K562 (cell line): ENCODE measurements at regions not wholly inside any gene's neighbourhood (a gene's known extent, or its start where the extent isn't known, plus 50 kb on each side); places are given as distances from the start of the nearest gene placed in this dataset.

Experiments used
- ATAC-seq: fragments of 200-7000 bp; cut with Tn5 transposase; 3 replicates; pipeline ENCODE4 v1.9.1; 2020; ENCODE audit warnings: moderate library complexity
- BruUV-seq: library from RNA; stranded (reverse); fragments of 400-500 nt; replicated peaks from 2 replicates; lab custom pipeline; 2021; lab: Mats Ljungman, UMichigan
- CTCF ChIA-PET: fragments of 300-600 bp; formaldehyde crosslinking; extraction: SDS; loops from one replicate; lab custom pipeline; 2021; ENCODE audit warnings: low intra/inter-chr PET ratio; lab: Yijun Ruan, JAX
- POLR2A ChIA-PET: fragments of 300-600, 350-650 bp; sonication (Branson Sonifier 250); formaldehyde crosslinking; extraction: SDS; loops from one replicate; lab custom pipeline; 2021; ENCODE audit warnings: antibody characterized with exemption, inconsistent platforms; lab: Yijun Ruan, JAX
- DNase-seq, 4 experiments: peaks; one replicate each; pipeline versions ENCODE4 v3.0.0 to v3.0.0-alpha.2; 2011 to 2018; ENCODE audit warnings: low spot score in 3 of 4, mixed read lengths in 3 of 4; ENCODE audit errors: extremely low read depth in 1 of 4
- FAIRE-seq: peaks from 2 replicates; lab custom pipeline; 2011; peaks lifted over from hg19 to GRCh38; lab: Jason Lieb, UNC
- H2AFZ ChIP-seq: 2 replicates; pipeline ENCODE4 v1.6.0; 2011; ENCODE audit warnings: low read depth, low read length, control low read depth, inconsistent platforms
- H3K27ac ChIP-seq: fragments of 200-600 bp; 3 replicates; pipeline ENCODE4 v1.8.0; 2011; ENCODE audit warnings: low read depth, mild to moderate bottlenecking, control low read depth, inconsistent platforms, low read length, moderate library complexity, mixed read lengths; ENCODE audit errors: extremely low read depth
- H3K27me3 ChIP-seq, 2 experiments: fragments of 300-600 bp in 1 of 2; 2 replicates in 1 of 2; 3 replicates in 1 of 2; pipeline versions ENCODE4 v1.6.0 to v1.8.0; 2011; ENCODE audit warnings: inconsistent platforms in 2 of 2, low read length in 2 of 2, mild to moderate bottlenecking in 1 of 2, mixed read lengths in 1 of 2, moderate library complexity in 1 of 2; ENCODE audit not compliant: control insufficient read depth in 2 of 2, insufficient read depth in 2 of 2
- H3K36me3 ChIP-seq: fragments of 300-600 bp; 3 replicates; pipeline ENCODE4 v1.8.0; 2011; ENCODE audit warnings: mild to moderate bottlenecking, low read length, inconsistent platforms; ENCODE audit not compliant: control insufficient read depth, insufficient read depth
- H3K4me1 ChIP-seq, 2 experiments: fragments of 200-600 bp in 1 of 2; replicated peaks in 1 of 2; 2 replicates in 1 of 2; 3 replicates in 1 of 2; pipeline versions ENCODE4 v1.5.1 to v1.8.0; 2011; ENCODE audit warnings: inconsistent platforms in 2 of 2, low read length in 2 of 2, mild to moderate bottlenecking in 1 of 2, mixed read lengths in 1 of 2, moderate library complexity in 1 of 2; ENCODE audit not compliant: control insufficient read depth in 2 of 2, insufficient read depth in 2 of 2
- H3K4me2 ChIP-seq: 2 replicates; pipeline ENCODE4 v1.6.1; 2011; ENCODE audit warnings: low read length, control low read depth, inconsistent platforms, mixed read lengths; ENCODE audit not compliant: insufficient read depth
- H3K4me3 ChIP-seq: fragments of 200-600 bp; sonication (generic), shearing (Covaris generic); 2 replicates; pipeline ENCODE4 v1.5.1; 2016; ENCODE audit warnings: control low read depth, inconsistent platforms
- H3K79me2 ChIP-seq: fragments of 200-600 bp; 3 replicates; pipeline ENCODE4 v1.8.0; 2011; ENCODE audit warnings: low read length, inconsistent platforms; ENCODE audit not compliant: control insufficient read depth, insufficient read depth
- H3K9ac ChIP-seq, 2 experiments: 2 replicates each; pipeline versions ENCODE4 v1.6.0 to v1.6.1; 2011; ENCODE audit warnings: low read depth in 2 of 2, low read length in 2 of 2, control low read depth in 1 of 2, inconsistent platforms in 1 of 2, mild to moderate bottlenecking in 1 of 2, mixed read lengths in 1 of 2; ENCODE audit not compliant: insufficient read depth in 1 of 2
- H3K9me1 ChIP-seq: one replicate; pipeline ENCODE4 v1.6.0; 2011; ENCODE audit warnings: inconsistent platforms, mild to moderate bottlenecking, low read length, moderate library complexity; ENCODE audit not compliant: control insufficient read depth, insufficient read depth
- H3K9me3 ChIP-seq: replicated peaks from 2 replicates; pipeline ENCODE4 v1.5.1; 2011; ENCODE audit warnings: low read depth, low read length, inconsistent platforms; ENCODE audit not compliant: control insufficient read depth, insufficient read depth
- H4K20me1 ChIP-seq: replicated peaks from 2 replicates; pipeline ENCODE4 v1.6.1; 2011; ENCODE audit warnings: low read length, inconsistent platforms, mixed read lengths; ENCODE audit not compliant: control insufficient read depth, insufficient read depth
- CEBPG ChIP-seq, 3 experiments: fragments of 200-800 bp in 1 of 3; sonication (Bioruptor generic) in 1 of 3; sonication (generic) in 1 of 3; formaldehyde crosslinking in 1 of 3; IDR thresholded peaks in 2 of 3; conservative IDR thresholded peaks in 1 of 3; 2 replicates each; pipeline versions ENCODE4 v1.6.1 to v1.8.0; 2016 to 2022; ENCODE audit warnings: missing compliant biosample characterization in 2 of 3, missing genetic modification characterization in 2 of 3, mild to moderate bottlenecking in 1 of 3, missing genetic modification reagents in 1 of 3
- FOSL1 ChIP-seq: fragments of 200-800 bp; sonication (Bioruptor generic); conservative IDR thresholded peaks from 2 replicates; pipeline ENCODE4 v1.6.1; 2016; ENCODE audit warnings: missing genetic modification characterization, missing compliant biosample characterization
- ZNF121 ChIP-seq: sonication (generic); formaldehyde crosslinking; conservative IDR thresholded peaks from 2 replicates; pipeline ENCODE4 v1.8.0; 2022; ENCODE audit warnings: missing genetic modification reagents
- ZNF518B ChIP-seq: fragments of 250-450 bp; sonication (Bioruptor Pico); IDR thresholded peaks from 2 replicates; pipeline ENCODE4 v1.5.0; 2021; ENCODE audit warnings: mild to moderate bottlenecking, moderate library complexity
- WGBS: fragments of 100-300 bp; shearing (Covaris generic); methylation state at CpG from one replicate; pipeline ENCODE4 v1.1.6; 2016; ENCODE audit warnings: low coverage, mixed read lengths; ENCODE audit not compliant: insufficient coverage; ENCODE audit errors: missing lambda C conversion rate; 5-methylcytosine and 5-hydroxymethylcytosine counted together
- in situ Hi-C: fragments of 300-500 bp; cut with MboI; formaldehyde crosslinking; loops from 4 replicates; pipeline ENCODE4 v1.15.0; 2018; ENCODE audit warnings: inconsistent platforms, mixed read lengths
- intact Hi-C: fragments of 100-400 bp; cut with micrococcal nuclease; formaldehyde crosslinking; loops from 2 replicates; pipeline ENCODE4 v1.14.2; 2022
- TF ChIP-seq, protein P1 (sequence below): sonication (generic); formaldehyde crosslinking; IDR thresholded peaks from 2 replicates; pipeline ENCODE4 v1.8.0; 2022; ENCODE audit warnings: missing genetic modification reagents, mild to moderate bottlenecking, moderate library complexity, borderline replicate concordance

DNA sequence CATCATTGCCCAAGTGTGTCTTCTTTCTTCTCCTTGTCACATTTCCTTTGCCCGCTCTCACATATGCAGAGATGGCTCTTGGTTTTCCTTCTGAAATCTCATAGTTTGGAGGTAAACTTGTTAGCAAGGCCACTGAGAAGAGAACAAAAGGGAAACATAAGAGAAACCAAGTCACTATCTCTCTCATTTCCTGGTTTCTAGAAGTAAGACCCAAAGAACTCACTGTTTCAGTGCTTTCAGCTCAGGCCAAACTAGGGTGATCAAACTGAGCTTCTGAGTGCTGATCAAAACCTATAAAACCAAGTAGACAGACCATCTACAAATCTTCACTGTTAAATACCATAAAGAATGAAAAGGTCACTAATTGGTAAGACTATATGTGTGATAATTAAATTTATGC, 275.4 kb upstream of the BTG1 start (continued):
- TF ChIP-seq ZNF518B (CRISPR knock-in tag) (no peak), FOSL1 (tag) (no peak)
- TF ChIP-seq, protein P1, sequence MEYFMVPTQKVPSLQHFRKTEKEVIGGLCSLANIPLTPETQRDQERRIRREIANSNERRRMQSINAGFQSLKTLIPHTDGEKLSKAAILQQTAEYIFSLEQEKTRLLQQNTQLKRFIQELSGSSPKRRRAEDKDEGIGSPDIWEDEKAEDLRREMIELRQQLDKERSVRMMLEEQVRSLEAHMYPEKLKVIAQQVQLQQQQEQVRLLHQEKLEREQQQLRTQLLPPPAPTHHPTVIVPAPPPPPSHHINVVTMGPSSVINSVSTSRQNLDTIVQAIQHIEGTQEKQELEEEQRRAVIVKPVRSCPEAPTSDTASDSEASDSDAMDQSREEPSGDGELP: no peak

GRCh38 chr12:92419201-92419600, 273.6 kb upstream of the BTG1 start:
- CTCF ChIA-PET: no interaction called here
- H3K79me2 ChIP-seq: no peaks in the 10 kb centered on the region
- H3K36me3 ChIP-seq: no peaks in the 10 kb centered on the region
- no peaks in the 10 kb centered on the region for H3K9me3 ChIP-seq
- no peaks in the 10 kb centered on the region for H4K20me1 ChIP-seq
- H2AFZ ChIP-seq: no peak overlapping the region
- no peak overlapping the region for H3K4me3 ChIP-seq
- peaks cover 0 to 6% of the 10 kb centered on the region in 2 experiments; a peak in 1 of 5 replicates for H3K4me1 ChIP-seq
- FAIRE-seq (no peak), DNase-seq (no peak), ATAC-seq (no peak)
- WGBS: 42% methylated on average over 1 of the region's 1 CpG
- BruUV-seq: no TSS peak
- H3K4me2 ChIP-seq: no peak overlapping the region
- H3K27ac ChIP-seq: no peak overlapping the region
- intact Hi-C loops: no loop called here
- H3K27me3 ChIP-seq: no peaks in the 10 kb centered on the region
- no peak overlapping the region for H3K9ac ChIP-seq
- TF ChIP-seq ZNF121: no peak
- TF ChIP-seq CEBPG (CRISPR knock-in tag; IDR thresholded peaks at IDR 0.05): no peak
- 0 out of 4 replicates have a peak, but pooled peaks of 1 of the 2 experiments have one; percentile 18 for TF ChIP-seq CEBPG (tag; conservative IDR thresholded peaks at IDR 0.05 in 1 of 2, IDR thresholded peaks at IDR 0.05 in 1 of 2)
- TF ChIP-seq, all 486 proteins: peak for 1
- in situ Hi-C loops: no loop called here
- no peaks in the 10 kb centered on the region for H3K9me1 ChIP-seq
- POLR2A ChIA-PET: no interaction called here
